MCF 10A (cell line): ENCODE measurements at regions not wholly inside any gene's neighbourhood (a gene's known extent, or its start where the extent isn't known, plus 50 kb on each side); places are given as distances from the start of the nearest gene placed in this dataset.

Experiments
- BruUV-seq: library from RNA; stranded (reverse); fragments of 400-500 nt; replicated peaks from 2 replicates; lab custom pipeline; 2021; lab: Mats Ljungman, UMichigan
- CTCF ChIA-PET: fragments of 300-600 bp; sonication (Branson Sonifier 250); formaldehyde crosslinking; extraction: SDS; loops from one replicate; lab custom pipeline; 2021; ENCODE audit warnings: antibody characterized with exemption, inconsistent platforms; lab: Yijun Ruan, JAX
- POLR2A ChIA-PET: fragments of 300-600, 350-650 bp; sonication (Branson Sonifier 250); formaldehyde crosslinking; extraction: SDS; loops from one replicate; lab custom pipeline; 2020; ENCODE audit warnings: antibody characterized with exemption, inconsistent platforms; lab: Yijun Ruan, JAX
- DNase-seq: peaks from one replicate; pipeline ENCODE4 v3.0.0-alpha.2; 2018; ENCODE audit not compliant: unreplicated experiment
- H3K27ac Mint-ChIP-seq: one replicate; pipeline ENCODE4 v1.8.0; 2022; ENCODE audit warnings: mild to moderate bottlenecking, low read depth, mixed read lengths; ENCODE audit not compliant: unreplicated experiment
- H3K27me3 Mint-ChIP-seq: one replicate; pipeline ENCODE4 v1.8.0; 2022; ENCODE audit warnings: mixed read lengths; ENCODE audit not compliant: insufficient read depth, unreplicated experiment
- H3K36me3 Mint-ChIP-seq: one replicate; pipeline ENCODE4 v1.8.0; 2022; ENCODE audit warnings: mild to moderate bottlenecking, moderate library complexity, mixed read lengths; ENCODE audit not compliant: insufficient read depth, unreplicated experiment
- H3K4me1 Mint-ChIP-seq: one replicate; pipeline ENCODE4 v1.8.0; 2022; ENCODE audit warnings: mixed read lengths; ENCODE audit not compliant: insufficient read depth, unreplicated experiment
- H3K4me3 Mint-ChIP-seq: one replicate; pipeline ENCODE4 v1.8.0; 2022; ENCODE audit warnings: mild to moderate bottlenecking, moderate library complexity, mixed read lengths; ENCODE audit not compliant: unreplicated experiment
- H3K9me3 Mint-ChIP-seq: one replicate; pipeline ENCODE4 v1.8.0; 2022; ENCODE audit warnings: mixed read lengths; ENCODE audit not compliant: unreplicated experiment
- CTCF ChIP-seq: fragments of 200-600 bp; IDR thresholded peaks from one replicate; pipeline ENCODE4 v1.8.0; 2022; ENCODE audit warnings: antibody characterized with exemption, mild to moderate bottlenecking; ENCODE audit not compliant: unreplicated experiment
- intact Hi-C: fragments of 100-400 bp; cut with micrococcal nuclease; formaldehyde crosslinking; loops from 2 replicates; pipeline ENCODE4 v1.14.1; 2022

- Mint-ChIP-seq H3K4me1 (no peaks in the 10 kb centered on the region), H3K4me3 (no peak overlapping the region), H3K27ac (no peak overlapping the region), H3K9me3 (peaks cover 25% of the 10 kb centered on the region), H3K27me3 (no peaks in the 10 kb centered on the region), H3K36me3 (no peaks in the 10 kb centered on the region)
- BruUV-seq: no TSS peak
- DNase-seq: no peak
- ChIA-PET CTCF (interaction anchor here (0.7 kb wide), 1 partner anchor 12 kb away, joined by 3 read pairs; no protein-coding TSS in a partner anchor), POLR2A (no interaction called here)
- no peak for TF ChIP-seq CTCF
- intact Hi-C loops: no loop called here
Observed at GRCh38 chr9:106065136-106065535, 370.8 kb downstream of the TMEM38B start.

- no peak for DNase-seq
- POLR2A ChIA-PET: no interaction called here
- Mint-ChIP-seq H3K27me3 (no peaks in the 10 kb centered on the region), H3K4me3 (no peak overlapping the region), H3K36me3 (no peaks in the 10 kb centered on the region), H3K9me3 (peaks cover 27% of the 10 kb centered on the region), H3K27ac (no peak overlapping the region), H3K4me1 (no peaks in the 10 kb centered on the region)
- CTCF ChIA-PET: interaction anchor here (0.5 kb wide), 1 partner anchor 94 kb away, joined by 4 read pairs; no protein-coding TSS in a partner anchor
- BruUV-seq: no TSS peak
- intact Hi-C loops: no loop called here
- no peak for TF ChIP-seq CTCF
Observed at GRCh38 chr9:106065579-106066214, 371.4 kb downstream of the TMEM38B start.

- ChIA-PET CTCF (no interaction called here), POLR2A (no interaction called here)
- Mint-ChIP-seq H3K4me1 (no peaks in the 10 kb centered on the region), H3K36me3 (no peaks in the 10 kb centered on the region), H3K4me3 (no peak overlapping the region), H3K27me3 (no peaks in the 10 kb centered on the region), H3K9me3 (peaks cover 27% of the 10 kb centered on the region), H3K27ac (no peak overlapping the region)
- BruUV-seq: no TSS peak
- DNase-seq: no peak
- no peak for TF ChIP-seq CTCF
- intact Hi-C loops: no loop called here
Observed at GRCh38 chr9:106066940-106067524, 372.7 kb downstream of the TMEM38B start.

GRCh38 chr9:106069241-106069640, 374.9 kb downstream of the TMEM38B start:
- no peak for TF ChIP-seq CTCF
- H3K27me3 Mint-ChIP-seq: no peaks in the 10 kb centered on the region
- H3K4me3 Mint-ChIP-seq: no peak overlapping the region
- peaks cover 41% of the 10 kb centered on the region for H3K9me3 Mint-ChIP-seq
- CTCF ChIA-PET: no interaction called here
- no peaks in the 10 kb centered on the region for H3K36me3 Mint-ChIP-seq
- no peak for DNase-seq
- no peak overlapping the region for H3K27ac Mint-ChIP-seq
- no peaks in the 10 kb centered on the region for H3K4me1 Mint-ChIP-seq
- intact Hi-C loops: no loop called here
- POLR2A ChIA-PET: no interaction called here
- no TSS peak for BruUV-seq
